ENCODE measurements at regions not wholly inside any gene's neighbourhood (a gene's known extent, or its start where the extent isn't known, plus 50 kb on each side); places are given as distances from the start of the nearest gene placed in this dataset.

GRCh38 chr6:19325335-19325789 is 511.8 kb upstream of the ID4 start:
- DNase-seq (ENCODE audit: low read depth): no peak

DNA sequence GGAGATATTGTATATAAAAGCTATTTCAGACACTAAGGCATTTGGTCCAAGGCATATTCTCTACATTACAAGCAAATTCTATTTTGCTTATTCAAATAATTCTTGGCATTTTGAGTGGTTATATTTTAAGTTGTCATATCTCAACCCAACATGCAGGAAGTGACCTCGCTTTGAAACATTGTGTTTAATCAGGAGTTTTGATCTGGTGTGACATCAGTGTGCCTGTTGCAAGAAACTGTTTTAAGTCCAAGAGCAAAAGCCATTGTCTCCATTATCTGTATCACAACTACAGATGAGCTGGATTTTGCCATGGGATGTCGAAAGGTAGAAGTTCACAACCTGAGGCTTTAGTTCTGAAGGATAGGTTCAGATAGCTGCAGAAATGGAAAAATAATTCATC is 509.9 kb upstream of the ID4 start:
- no peak for DNase-seq (ENCODE audit: low read depth)

DNA sequence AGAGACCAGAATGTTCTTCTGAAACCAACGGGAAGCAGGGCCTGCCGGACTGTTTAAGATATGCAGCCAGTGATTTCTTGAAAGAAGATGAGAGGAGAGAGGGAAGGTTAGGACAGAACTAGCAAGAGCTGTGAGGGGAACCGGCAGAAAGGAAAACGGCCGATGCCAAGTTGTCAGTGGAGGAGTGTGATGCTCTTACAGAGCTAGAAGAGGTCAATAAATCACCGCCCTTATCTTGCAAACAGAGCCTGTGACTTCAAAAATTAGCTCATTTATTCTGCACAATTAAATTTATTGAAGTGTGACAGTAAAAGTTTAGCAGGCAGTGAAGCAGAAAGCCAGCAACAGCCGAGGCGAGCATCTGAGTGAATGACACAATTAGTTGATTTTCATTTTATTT is 509.5 kb upstream of the ID4 start:
- no peak for DNase-seq (ENCODE audit: low read depth)

- DNase-seq (ENCODE audit: low read depth): no peak
Observed at GRCh38 chr6:19329078-19329477, 508.1 kb upstream of the ID4 start.

- DNase-seq (ENCODE audit: low read depth): no peak
Observed at GRCh38 chr6:19331089-19331488, 506.1 kb upstream of the ID4 start.

DNA sequence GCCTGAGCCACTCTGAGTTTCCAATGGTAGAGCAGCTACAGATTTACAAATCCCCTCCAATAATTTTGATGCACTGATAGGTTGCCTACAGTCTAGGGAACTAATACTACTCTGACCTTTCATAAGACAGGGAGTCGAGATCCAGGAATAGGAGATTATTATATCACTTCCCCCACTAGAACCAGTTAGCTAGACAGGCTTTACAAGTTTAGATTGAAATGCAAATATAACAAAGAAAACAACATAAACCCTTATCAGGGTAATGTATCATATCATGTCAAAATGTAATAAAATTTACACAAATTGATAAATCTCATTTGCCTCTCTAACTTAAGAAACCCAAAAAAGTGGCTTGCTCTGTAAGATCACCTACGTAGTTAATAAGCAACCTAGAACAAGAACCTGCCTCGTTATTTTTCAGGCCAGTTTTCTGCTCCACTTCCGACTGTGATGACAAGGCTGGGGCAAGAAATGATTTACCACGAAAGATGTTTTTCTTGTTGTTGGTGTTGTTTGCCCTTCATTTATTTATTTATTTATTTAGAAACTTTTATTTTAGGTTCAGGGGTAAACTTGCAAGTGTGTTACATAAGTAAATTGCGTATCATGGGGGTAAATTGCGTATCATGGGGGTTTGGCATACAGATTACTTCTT is 504.2 kb upstream of the ID4 start:
- no peak for DNase-seq (ENCODE audit: low read depth)

DNA sequence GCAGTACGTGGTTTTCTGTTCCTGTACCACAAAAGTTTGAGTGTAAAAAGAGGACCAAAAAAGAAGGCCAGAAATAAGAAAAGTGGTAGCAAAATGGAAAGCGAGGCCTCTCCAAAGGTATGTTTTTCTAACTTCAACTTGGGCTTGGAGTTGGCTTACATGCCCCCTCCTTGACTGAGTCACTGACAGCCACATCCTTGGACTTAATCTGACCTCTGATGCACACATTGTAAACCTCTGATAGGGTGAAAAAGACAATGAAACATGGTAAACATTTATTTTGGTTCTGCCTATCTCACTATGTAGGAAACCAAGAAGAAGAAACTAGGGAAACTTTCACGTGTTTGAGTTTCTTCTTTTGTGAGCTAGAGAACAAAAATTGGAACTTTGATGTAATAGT is 503.2 kb upstream of the ID4 start:
- peak; percentile 54 for DNase-seq (ENCODE audit: low read depth)

GRCh38 chr6:19336579-19336978 is 500.6 kb upstream of the ID4 start:
- DNase-seq (ENCODE audit: low read depth): no peak

- no peak for DNase-seq (ENCODE audit: low read depth)
Observed at GRCh38 chr6:19337101-19337500, 500.1 kb upstream of the ID4 start.

DNA sequence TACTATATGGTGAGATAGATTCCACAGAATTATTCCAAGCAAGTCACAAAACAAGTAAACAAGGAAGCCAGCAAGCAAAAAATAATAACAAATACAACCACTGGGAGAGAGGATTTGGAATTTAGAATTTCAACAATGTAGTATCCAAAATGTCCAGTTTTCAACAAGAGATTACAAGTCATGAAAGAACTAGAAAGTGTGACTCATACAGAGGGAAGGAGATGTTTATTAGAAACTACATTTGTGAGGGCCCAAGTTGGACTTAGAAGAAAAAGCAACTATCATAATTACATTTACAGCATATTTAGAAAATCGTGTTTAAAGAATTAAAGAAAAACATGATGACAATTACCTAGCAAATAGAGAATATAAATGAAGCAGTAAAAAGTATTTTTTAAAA is 494.6 kb upstream of the ID4 start:
- DNase-seq (ENCODE audit: low read depth): no peak

- no peak for DNase-seq (ENCODE audit: low read depth)
Observed at GRCh38 chr6:19349429-19349828, 487.7 kb upstream of the ID4 start.

DNA sequence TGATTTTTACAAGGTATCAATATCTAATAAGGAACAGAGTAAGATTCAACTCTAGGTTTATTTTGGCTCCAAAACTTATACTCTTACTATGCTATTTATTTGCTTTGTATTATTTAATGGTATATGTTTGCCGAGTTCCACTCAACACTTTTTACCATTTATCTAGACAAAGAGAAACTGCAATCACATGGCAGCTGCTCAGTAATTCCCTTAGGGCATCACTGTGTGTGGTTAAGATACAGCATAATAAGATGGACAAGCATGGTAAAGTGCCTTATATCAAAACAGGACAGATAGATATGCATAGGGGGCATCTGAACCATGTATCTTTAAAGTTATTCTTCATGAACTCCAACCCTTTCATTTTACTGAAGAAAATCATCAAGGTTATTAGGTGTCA is 483.0 kb upstream of the ID4 start:
- no peak for DNase-seq (ENCODE audit: low read depth)

DNA sequence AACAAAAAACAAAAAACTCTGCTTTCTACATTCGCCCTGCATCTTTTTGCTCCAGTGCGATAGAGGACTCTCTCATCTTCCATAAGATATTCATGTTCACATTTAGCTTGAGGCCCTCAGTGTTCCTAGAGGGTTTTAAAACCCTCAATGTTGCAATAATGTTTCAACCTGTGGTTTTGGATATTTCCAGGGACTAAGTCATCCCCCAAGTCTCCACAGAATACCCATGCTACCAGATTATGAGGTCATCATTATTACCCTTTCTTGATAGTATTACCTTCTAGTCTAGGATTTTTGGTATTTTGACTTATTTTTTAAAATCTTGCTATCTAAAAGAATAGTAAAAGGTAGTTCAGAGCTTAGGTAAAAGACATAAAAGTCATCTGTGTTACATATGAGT is 480.5 kb upstream of the ID4 start:
- no peak for DNase-seq (ENCODE audit: low read depth)

DNA sequence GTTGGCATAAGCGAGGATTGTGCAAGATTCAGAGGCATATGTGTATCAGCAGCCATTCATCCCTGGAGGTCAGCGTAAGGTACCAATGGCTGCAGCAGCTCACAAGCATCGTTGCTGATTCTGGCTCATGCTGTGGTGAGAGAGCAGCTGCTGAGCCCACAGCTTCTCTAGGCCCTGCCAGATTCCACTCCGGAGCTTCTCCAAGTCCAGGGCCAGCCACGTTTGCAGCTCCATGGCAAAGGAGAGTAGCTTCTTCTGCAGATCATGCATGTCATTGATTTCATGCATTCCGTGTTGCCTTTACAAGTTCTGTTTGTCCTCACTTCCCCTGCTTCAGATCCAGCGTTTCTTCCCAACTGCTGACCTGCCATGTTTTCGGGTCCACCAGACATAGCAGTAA is 474.8 kb upstream of the ID4 start:
- no peak for DNase-seq (ENCODE audit: low read depth)

DNA sequence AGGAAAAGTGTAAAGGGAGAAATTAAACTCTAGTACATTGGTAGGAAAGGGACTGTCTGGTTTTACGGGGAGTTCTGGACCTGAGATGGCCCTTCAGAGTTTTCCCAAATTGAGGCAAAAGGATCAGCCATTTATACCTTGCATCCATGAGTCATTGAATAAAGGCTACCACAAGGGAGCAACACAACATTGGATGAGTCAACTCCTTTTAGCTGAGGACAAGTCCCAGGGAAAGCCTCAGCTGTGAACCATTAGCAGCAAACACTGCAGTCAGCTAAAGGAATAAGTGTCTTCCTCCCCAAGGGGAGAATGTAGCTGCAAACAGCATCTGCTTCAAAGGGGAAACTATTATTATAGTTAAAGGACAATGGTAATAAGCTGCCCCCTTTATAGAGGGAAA is 468.7 kb upstream of the ID4 start:
- peak; percentile 30 for DNase-seq (ENCODE audit: low read depth)

DNA sequence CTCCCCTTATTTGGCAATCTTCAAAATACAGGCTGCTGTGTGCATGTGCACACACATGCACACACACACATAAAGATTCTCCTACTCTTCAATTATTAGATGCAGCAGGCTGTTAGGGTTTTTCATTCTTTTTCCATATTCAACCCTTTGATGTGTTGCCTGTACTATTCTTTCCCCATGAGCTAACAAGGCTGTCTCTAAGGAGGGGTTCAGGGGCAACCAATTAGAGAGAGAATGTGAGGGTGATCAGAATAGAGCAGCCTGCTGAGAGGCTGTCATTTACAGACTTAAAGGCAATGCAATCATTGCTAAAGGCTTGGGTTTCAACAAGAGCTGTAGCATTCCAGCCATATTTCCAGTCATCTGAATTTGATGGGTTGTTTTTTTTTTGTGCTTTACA is 467.4 kb upstream of the ID4 start:
- no peak for DNase-seq (ENCODE audit: low read depth)

- no peak for DNase-seq (ENCODE audit: low read depth)
Observed at GRCh38 chr6:19370831-19371230, 466.3 kb upstream of the ID4 start.

GRCh38 chr6:19375613-19376012 is 461.6 kb upstream of the ID4 start:
- no peak for DNase-seq (ENCODE audit: low read depth)

- DNase-seq (ENCODE audit: low read depth): no peak
Observed at GRCh38 chr6:19377722-19378121, 459.4 kb upstream of the ID4 start.

DNA sequence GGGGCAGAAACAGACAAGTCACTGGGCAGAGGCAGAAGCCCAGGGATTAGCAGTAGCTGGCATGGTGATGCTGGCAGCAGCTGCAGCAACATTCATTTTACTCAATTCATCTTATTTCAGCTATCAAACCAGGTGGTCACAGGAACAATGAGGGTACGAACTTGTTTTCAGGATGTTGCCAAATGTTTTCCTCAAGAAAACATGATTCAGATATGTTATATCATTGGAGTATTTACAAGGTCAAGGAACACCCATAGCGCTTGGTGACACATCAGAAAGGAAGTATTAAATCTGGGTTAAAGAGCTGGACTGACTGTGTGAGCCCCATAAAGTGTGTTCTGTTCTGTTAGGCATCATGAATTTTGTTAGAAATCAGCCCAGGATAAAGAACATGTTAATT is 456.9 kb upstream of the ID4 start:
- DNase-seq (ENCODE audit: low read depth): no peak

DNA sequence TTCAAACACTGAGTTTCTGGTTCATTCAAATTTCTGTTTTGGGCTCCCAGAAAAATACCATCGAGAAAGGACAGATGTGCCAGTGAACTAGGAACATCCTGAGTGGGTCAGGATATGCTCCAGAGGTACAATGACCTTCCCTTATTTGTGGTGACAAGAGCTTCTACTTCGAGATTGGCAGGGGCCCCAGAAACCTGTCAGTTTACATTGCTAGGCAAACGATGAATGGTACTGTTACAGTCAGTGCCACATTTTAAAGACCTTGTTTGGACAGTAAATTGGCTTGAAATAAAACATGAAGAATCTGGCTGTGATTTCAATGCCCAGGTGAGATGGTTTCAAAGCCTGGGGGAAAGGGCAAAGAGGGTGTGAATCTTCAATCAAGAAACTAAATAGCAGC is 454.5 kb upstream of the ID4 start:
- DNase-seq (ENCODE audit: low read depth): no peak

DNA sequence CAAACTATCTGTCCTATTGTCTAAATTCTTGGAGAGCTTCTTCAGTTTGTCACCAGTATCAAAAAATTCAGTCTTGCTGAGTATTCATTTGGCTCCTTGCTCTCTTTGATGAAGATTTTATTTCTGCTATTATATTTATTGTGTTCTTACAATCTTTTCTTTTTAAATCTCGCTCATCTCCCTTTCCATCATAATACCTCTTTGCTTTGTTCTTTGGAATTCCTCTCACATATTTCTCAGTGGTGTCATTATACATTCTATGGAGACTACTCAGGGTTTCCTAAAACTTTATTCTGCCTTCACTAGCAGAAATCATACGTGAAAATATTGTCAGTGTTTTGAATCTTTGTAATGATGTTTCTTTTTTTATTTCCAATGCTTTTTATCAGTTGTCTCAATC is 445.2 kb upstream of the ID4 start:
- DNase-seq (ENCODE audit: low read depth): no peak

DNA sequence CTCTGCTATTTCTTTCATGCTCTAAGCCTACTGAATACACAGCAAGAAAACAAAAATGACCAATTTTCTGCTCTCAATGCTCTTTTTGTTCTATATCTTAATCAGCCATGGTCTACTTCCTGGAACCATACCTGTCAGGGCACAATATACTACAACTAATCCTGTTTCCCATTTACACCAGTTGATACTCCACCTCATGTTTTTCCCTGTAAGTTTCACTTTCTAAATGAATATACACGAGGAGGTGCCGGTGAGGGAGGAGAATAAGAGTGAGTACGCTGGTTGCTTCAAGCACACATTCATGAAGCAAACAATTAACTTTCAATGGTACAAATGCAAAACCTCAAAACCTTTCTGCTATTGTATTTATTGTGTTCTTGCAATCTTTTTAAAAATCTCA is 443.1 kb upstream of the ID4 start:
- no peak for DNase-seq (ENCODE audit: low read depth)

- DNase-seq (ENCODE audit: low read depth): no peak
Observed at GRCh38 chr6:19394687-19395086, 442.5 kb upstream of the ID4 start.

DNA sequence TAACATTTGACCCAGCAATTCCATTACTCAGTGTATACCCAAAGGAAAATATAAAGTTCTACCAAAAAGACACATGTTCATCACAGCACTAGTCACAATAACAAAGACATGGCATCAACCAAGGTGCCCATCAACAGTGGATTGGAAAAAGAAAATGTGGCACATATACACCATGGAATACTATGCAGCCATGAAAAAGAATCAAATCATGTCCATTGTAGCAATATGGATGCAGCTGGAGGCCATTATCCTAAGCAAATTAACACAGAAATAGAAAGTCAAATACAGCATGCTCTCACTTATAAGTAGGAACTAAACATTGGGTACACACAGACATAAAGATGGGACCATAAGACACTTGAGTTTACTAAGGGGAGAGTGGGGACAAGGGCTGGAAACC is 441.9 kb upstream of the ID4 start:
- DNase-seq (ENCODE audit: low read depth): no peak
